ENCODE measurements at regions not wholly inside any gene's neighbourhood (a gene's known extent, or its start where the extent isn't known, plus 50 kb on each side); places are given as distances from the start of the nearest gene placed in this dataset.
"Not testable (repeated sequence)": the region's sequence is repeated elsewhere in the genome, so short reads cannot be mapped to it uniquely, and the experiment has no call there.

- H3K4me1 ChIP-seq: peaks cover 0 to 5% (median 0%) of the 10 kb centered on the region in 4 donors
- intact Hi-C loops (cut with DNase I; ENCODE audit: low total_unique reads) (no loop called here), in situ Hi-C loops (cut with MboI; ENCODE audit: low pct_ligation_motif_present in 1 of 4, low pct_unique_long_range_greater_than_20kb in 1 of 4, low sequenced_read_pairs in 3 of 4) (no loop called here)
- WGBS, 2 donors (ENCODE audit: low coverage in 1 of 2): 80 to 87% methylated on average over 2 to 5 of the region's 5 CpGs
- no peaks in the 10 kb centered on the region for H3K9me3 ChIP-seq
- H3K36me3 ChIP-seq: no peaks in the 10 kb centered on the region
- TF ChIP-seq EP300 (IDR thresholded peaks at IDR 0.05; ENCODE audit: low read depth): no peak
- TF ChIP-seq, protein P1, sequence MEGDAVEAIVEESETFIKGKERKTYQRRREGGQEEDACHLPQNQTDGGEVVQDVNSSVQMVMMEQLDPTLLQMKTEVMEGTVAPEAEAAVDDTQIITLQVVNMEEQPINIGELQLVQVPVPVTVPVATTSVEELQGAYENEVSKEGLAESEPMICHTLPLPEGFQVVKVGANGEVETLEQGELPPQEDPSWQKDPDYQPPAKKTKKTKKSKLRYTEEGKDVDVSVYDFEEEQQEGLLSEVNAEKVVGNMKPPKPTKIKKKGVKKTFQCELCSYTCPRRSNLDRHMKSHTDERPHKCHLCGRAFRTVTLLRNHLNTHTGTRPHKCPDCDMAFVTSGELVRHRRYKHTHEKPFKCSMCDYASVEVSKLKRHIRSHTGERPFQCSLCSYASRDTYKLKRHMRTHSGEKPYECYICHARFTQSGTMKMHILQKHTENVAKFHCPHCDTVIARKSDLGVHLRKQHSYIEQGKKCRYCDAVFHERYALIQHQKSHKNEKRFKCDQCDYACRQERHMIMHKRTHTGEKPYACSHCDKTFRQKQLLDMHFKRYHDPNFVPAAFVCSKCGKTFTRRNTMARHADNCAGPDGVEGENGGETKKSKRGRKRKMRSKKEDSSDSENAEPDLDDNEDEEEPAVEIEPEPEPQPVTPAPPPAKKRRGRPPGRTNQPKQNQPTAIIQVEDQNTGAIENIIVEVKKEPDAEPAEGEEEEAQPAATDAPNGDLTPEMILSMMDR (IDR thresholded peaks at IDR 0.05): no peak
- TF ChIP-seq POLR2A (IDR thresholded peaks at IDR 0.05): no peak
- TF ChIP-seq POLR2AphosphoS5 (IDR thresholded peaks at IDR 0.05): no peak
- H3K27me3 ChIP-seq: peaks cover 4% of the 10 kb centered on the region
- no peak overlapping the region for H3K4me3 ChIP-seq
- no peak for DNase-seq
- H3K27ac ChIP-seq: no peak overlapping the region
These were observed 1266.2 kb downstream of the TMEM121 start for GRCh38 chr14:106792543-106792942.

DNA sequence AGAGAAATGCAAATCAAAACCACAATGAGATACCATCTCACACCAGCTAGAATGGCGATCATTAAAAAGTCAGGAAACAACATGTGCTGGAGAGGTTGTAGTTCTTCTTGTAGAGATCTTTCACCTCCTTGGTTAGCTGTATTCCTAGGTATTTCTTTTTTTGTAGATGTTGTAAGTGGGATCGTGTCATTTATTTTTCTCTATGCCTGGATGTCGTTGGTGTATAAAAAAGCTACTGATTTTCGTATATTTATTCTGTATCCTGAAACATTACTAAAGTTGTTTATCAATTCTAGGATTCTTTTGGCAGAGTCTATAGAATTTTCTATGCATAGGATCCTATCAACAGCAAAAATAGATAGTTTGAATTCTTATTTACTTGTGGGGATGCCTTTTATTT, 1271.8 kb downstream of the TMEM121 start:
- DNase-seq; H3K27ac ChIP-seq; intact Hi-C loops (cut with DNase I; ENCODE audit: low total_unique reads); H3K36me3 ChIP-seq; H3K4me1 ChIP-seq; H3K4me3 ChIP-seq; H3K27me3 ChIP-seq; in situ Hi-C loops (cut with MboI; ENCODE audit: low pct_ligation_motif_present in 1 of 4, low pct_unique_long_range_greater_than_20kb in 1 of 4, low sequenced_read_pairs in 3 of 4); H3K9me3 ChIP-seq: not testable (repeated sequence)
- WGBS, 2 donors (ENCODE audit: low coverage in 1 of 2): 57 to 83% methylated on average over 4 of the region's 4 CpGs

DNA sequence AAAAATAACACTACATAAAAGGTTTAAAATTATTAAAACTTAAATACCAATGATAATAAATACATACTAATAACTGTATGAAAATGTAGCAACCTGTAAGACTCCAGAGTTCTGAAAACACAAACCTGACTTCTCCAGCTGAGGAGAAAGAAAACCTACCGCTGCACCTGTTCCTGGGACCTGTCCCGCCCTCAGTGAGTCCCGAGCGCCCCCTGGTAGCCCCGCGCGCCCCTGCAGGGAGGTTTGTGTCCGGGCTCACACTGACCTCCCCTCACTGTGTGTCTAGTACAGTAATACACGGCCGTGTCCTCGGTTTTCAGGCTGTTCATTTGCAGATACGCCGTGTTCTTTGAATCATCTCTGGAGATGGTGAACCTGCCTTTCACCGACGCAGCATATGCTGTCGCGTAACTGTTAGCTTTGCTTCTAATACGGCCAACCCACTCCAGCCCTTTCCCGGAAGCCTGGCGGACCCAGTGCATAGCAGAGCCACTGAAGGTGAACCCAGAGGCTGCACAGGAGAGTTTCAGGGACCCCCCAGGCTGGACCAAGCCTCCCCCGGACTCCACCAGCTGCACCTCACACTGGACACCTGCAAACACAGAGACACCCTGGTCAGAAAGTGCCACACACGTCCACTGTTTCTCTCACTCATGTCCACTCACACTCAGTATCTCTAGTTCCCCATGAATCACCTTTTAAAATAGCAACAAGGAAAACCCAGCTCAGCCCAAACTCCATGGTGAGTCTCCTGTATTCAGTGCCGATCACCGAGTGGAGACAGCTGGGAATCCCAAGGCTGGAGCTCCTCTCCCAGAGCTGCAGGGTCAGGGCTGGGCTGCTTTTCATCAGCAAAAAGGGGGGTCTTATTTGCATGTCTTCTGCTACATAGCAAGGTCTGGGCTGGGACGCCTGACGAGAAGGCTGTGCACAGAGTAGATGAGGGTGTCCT, 1276.3 kb downstream of the TMEM121 start:
- 59 to 64% methylated on average over 11 to 26 of the region's 26 CpGs for WGBS, 2 donors (ENCODE audit: low coverage in 1 of 2)
- intact Hi-C loops (cut with DNase I; ENCODE audit: low total_unique reads): no loop called here
- peak; percentile 52 for DNase-seq
- in situ Hi-C loops (cut with MboI; ENCODE audit: low pct_ligation_motif_present in 1 of 4, low pct_unique_long_range_greater_than_20kb in 1 of 4, low sequenced_read_pairs in 3 of 4): no loop called here
- Histone ChIP-seq H3K4me3 (no peak overlapping the region), H3K27me3 (peaks cover 11% of the 10 kb centered on the region), H3K36me3 (no peaks in the 10 kb centered on the region), H3K4me1 (no peaks in the 10 kb centered on the region), H3K27ac (no peak overlapping the region), H3K9me3 (no peaks in the 10 kb centered on the region)
- TF ChIP-seq POLR2A (IDR thresholded peaks at IDR 0.05) (no peak), POLR2AphosphoS5 (IDR thresholded peaks at IDR 0.05) (no peak), EP300 (IDR thresholded peaks at IDR 0.05; ENCODE audit: low read depth) (no peak)
- TF ChIP-seq, protein P1 (IDR thresholded peaks at IDR 0.05): peak in 4 of 5 experiments; percentile 13 to 30 (median 22)

- no peaks in the 10 kb centered on the region for H3K4me1 ChIP-seq
- no peak for DNase-seq
- intact Hi-C loops (cut with DNase I; ENCODE audit: low total_unique reads) (no loop called here), in situ Hi-C loops (cut with MboI; ENCODE audit: low pct_ligation_motif_present in 1 of 4, low pct_unique_long_range_greater_than_20kb in 1 of 4, low sequenced_read_pairs in 3 of 4) (no loop called here)
- H3K27me3 ChIP-seq: peaks cover 11% of the 10 kb centered on the region
- no peak for TF ChIP-seq POLR2AphosphoS5 (IDR thresholded peaks at IDR 0.05)
- TF ChIP-seq, protein P1 (IDR thresholded peaks at IDR 0.05): no peak
- TF ChIP-seq EP300 (IDR thresholded peaks at IDR 0.05; ENCODE audit: low read depth): no peak
- no peak for TF ChIP-seq POLR2A (IDR thresholded peaks at IDR 0.05)
- no peak overlapping the region for H3K27ac ChIP-seq
- WGBS, 2 donors (ENCODE audit: low coverage in 1 of 2): 57% methylated on average over 6 of the region's 6 CpGs; no CpG with 5 or more reads in 1 of the 2 donors
- no peaks in the 10 kb centered on the region for H3K36me3 ChIP-seq
- H3K9me3 ChIP-seq: no peaks in the 10 kb centered on the region
- no peak overlapping the region for H3K4me3 ChIP-seq
These were observed 1277.0 kb downstream of the TMEM121 start for GRCh38 chr14:106803379-106803778.
